Coronary artery (tissue), 2 donors: ENCODE measurements at regions not wholly inside any gene's neighbourhood (a gene's known extent, or its start where the extent isn't known, plus 50 kb on each side); places are given as distances from the start of the nearest gene placed in this dataset.

Experiments
- DNase-seq: peaks from one replicate; pipeline ENCODE4 v3.0.0-alpha.2; 2017; ENCODE audit warnings: low spot score
- H3K27ac ChIP-seq, 2 donors: fragments of 200-600 bp; sonication (generic); one replicate each; pipeline ENCODE4 v1.5.1; 2016 to 2019
- H3K4me3 ChIP-seq: fragments of 200-600 bp; sonication (generic); 2 replicates; pipeline ENCODE4 v1.5.1; 2016; ENCODE audit warnings: mild to moderate bottlenecking, moderate library complexity
- CTCF ChIP-seq: fragments of 200-600 bp; sonication (generic); IDR thresholded peaks from one replicate; pipeline ENCODE4 v1.5.1; 2019; ENCODE audit warnings: antibody characterized with exemption

- no peak for TF ChIP-seq CTCF
- H3K27ac ChIP-seq = no peak overlapping the region
- DNase-seq = no peak
- H3K4me3 ChIP-seq = no peak overlapping the region
Measured at GRCh38 chr6:165920896-165921671, 246.6 kb downstream of the TBXT start.

GRCh38 chr6:165917576-165917975 is 250.1 kb downstream of the TBXT start:
- H3K27ac ChIP-seq = no peak overlapping the region
- no peak for TF ChIP-seq CTCF
- no peak overlapping the region for H3K4me3 ChIP-seq
- DNase-seq = peak; percentile 29

- Histone ChIP-seq H3K4me3 (no peak overlapping the region), H3K27ac (no peak overlapping the region)
- peak; percentile 57 for DNase-seq
- TF ChIP-seq CTCF = no peak
Measured at GRCh38 chr6:165915022-165915770, 252.2 kb upstream of the PDE10A start.

GRCh38 chr6:165913676-165914570 is 250.9 kb upstream of the PDE10A start:
- no peak overlapping the region for H3K27ac ChIP-seq
- H3K4me3 ChIP-seq = no peak overlapping the region
- DNase-seq = no peak
- TF ChIP-seq CTCF = no peak

- no peak for DNase-seq
- H3K4me3 ChIP-seq = no peak overlapping the region
- no peak overlapping the region for H3K27ac ChIP-seq
- TF ChIP-seq CTCF = no peak
Measured at GRCh38 chr6:165910184-165910966, 247.3 kb upstream of the PDE10A start.

GRCh38 chr6:165906736-165907135 is 243.7 kb upstream of the PDE10A start:
- no peak for DNase-seq
- Histone ChIP-seq H3K4me3 (no peak overlapping the region), H3K27ac (no peak overlapping the region)
- TF ChIP-seq CTCF = no peak
